IMR-90 (cell line): ENCODE measurements at regions not wholly inside any gene's neighbourhood (a gene's known extent, or its start where the extent isn't known, plus 50 kb on each side); places are given as distances from the start of the nearest gene placed in this dataset.

Source experiments
- CEBPB ChIP-seq: IDR thresholded peaks from 2 replicates; pipeline ENCODE4 v1.6.1; 2012; ENCODE audit warnings: low read depth, low read length, improper control_type of control experiment
- POLR2A ChIP-seq: IDR thresholded peaks from 2 replicates; pipeline ENCODE4 v1.6.1; 2012; ENCODE audit warnings: mild to moderate bottlenecking, low read depth, low read length
- RFX5 ChIP-seq: IDR thresholded peaks from 2 replicates; pipeline ENCODE4 v1.8.0; 2012; ENCODE audit warnings: low read depth, mild to moderate bottlenecking, low read length, moderate library complexity
- TF ChIP-seq, protein P1 (sequence below): conservative IDR thresholded peaks from 2 replicates; pipeline ENCODE4 v1.5.1; 2012; ENCODE audit warnings: mild to moderate bottlenecking, low read depth, low read length, improper control_type of control experiment
- TF ChIP-seq, protein P2 (sequence below): fragments of 150-350 bp; IDR thresholded peaks from 2 replicates; pipeline ENCODE4 v1.6.1; 2017; ENCODE audit warnings: mild to moderate bottlenecking, antibody characterized with exemption, low read length, low read depth

DNA sequence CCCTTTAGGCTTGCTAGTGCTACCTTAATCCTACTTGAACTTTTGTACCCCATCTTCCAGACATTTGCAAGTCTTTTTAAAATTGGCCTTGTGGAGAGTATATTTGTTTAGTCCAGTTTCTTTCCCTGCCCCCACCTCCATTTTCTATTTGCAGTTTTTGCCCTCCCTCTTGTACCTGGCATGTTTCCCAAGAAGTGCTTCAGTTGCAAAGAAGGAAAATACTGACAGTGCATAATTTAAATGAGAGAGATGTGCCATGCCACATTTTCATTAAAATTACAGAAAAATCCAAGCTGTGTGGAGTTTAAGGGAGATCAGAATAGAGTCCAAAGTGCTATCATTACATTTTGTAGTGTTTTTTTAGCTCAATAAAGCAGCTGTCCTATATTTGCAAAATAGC, 150.0 kb upstream of the ADGRL2 start:
- TF ChIP-seq, protein P1, sequence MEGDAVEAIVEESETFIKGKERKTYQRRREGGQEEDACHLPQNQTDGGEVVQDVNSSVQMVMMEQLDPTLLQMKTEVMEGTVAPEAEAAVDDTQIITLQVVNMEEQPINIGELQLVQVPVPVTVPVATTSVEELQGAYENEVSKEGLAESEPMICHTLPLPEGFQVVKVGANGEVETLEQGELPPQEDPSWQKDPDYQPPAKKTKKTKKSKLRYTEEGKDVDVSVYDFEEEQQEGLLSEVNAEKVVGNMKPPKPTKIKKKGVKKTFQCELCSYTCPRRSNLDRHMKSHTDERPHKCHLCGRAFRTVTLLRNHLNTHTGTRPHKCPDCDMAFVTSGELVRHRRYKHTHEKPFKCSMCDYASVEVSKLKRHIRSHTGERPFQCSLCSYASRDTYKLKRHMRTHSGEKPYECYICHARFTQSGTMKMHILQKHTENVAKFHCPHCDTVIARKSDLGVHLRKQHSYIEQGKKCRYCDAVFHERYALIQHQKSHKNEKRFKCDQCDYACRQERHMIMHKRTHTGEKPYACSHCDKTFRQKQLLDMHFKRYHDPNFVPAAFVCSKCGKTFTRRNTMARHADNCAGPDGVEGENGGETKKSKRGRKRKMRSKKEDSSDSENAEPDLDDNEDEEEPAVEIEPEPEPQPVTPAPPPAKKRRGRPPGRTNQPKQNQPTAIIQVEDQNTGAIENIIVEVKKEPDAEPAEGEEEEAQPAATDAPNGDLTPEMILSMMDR = no peak
- TF ChIP-seq, protein P2, sequence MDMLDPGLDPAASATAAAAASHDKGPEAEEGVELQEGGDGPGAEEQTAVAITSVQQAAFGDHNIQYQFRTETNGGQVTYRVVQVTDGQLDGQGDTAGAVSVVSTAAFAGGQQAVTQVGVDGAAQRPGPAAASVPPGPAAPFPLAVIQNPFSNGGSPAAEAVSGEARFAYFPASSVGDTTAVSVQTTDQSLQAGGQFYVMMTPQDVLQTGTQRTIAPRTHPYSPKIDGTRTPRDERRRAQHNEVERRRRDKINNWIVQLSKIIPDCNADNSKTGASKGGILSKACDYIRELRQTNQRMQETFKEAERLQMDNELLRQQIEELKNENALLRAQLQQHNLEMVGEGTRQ = no peak
- TF ChIP-seq RFX5 (no peak), POLR2A (no peak), CEBPB (no peak)
